HG02678 (cell line): ENCODE measurements at regions not wholly inside any gene's neighbourhood (a gene's known extent, or its start where the extent isn't known, plus 50 kb on each side); places are given as distances from the start of the nearest gene placed in this dataset.
"Not testable (repeated sequence)": the region's sequence is repeated elsewhere in the genome, so short reads cannot be mapped to it uniquely, and the experiment has no call there.

Source experiments
- ATAC-seq: cut with Tn5 transposase; IDR thresholded peaks from one replicate; pipeline ENCODE4 v1.9.1; 2021; ENCODE audit warnings: mild to moderate bottlenecking, moderate library complexity; ENCODE audit not compliant: unreplicated experiment

DNA sequence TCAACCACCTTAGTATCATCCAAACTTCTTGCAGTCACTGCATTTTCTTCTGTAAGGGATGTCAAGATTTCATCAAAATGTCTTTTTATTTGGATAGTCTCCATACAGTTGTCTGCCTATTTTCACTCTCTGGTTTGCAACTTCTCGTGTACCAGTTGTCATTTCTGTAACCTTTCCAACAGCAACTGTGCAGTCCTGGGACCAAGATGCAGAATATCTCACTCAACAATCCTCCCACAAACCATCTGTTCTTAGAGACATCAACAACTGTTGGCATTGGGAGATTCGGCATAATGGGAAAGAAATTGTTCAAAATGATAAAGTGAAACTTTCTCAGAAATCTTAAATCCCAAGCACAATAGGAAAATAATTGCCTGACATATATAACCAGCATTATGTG, 933.6 kb upstream of the SLC39A10 start:
- ATAC-seq, result no peak

GRCh38 chr2:194721227-194721626, 935.8 kb upstream of the SLC39A10 start:
- no peak for ATAC-seq

DNA sequence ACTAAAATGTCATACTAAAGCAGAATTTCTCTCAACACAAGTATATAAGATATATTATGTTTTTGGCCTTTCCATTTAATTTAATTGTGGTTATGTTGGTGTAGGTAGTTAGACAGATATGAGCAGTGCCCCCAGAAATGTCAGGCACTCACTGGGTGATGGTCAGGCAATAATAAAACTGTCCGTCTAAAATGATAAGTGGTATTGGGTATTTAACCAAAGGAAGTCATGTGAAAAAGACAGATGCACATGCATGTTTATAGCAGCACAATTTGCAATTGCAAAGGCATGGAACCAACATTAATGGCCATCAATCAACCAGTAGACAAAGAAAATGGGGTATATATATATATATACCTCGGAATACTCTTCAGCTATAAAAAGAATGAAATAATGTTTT, 936.6 kb upstream of the SLC39A10 start:
- no peak for ATAC-seq

DNA sequence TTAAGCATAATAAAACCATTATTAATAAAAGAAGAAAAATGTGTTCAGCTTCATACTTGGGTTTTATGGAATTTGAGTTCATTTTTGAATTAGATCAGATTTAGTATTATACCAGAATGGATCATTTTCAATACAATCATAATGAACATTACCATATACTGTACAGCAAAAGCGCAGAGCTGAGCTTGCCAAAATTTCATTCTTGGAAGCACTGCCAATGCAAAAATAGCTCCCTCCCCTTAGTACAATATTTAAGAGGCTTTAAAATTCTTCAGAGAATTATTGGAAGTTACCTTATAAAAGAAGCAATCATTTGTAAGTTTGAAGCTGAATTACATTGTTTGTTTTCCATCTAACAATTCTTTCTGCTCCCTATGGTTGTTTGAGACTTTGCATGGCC, 938.1 kb upstream of the SLC39A10 start:
- ATAC-seq, result no peak

- ATAC-seq, result no peak
Observed at GRCh38 chr2:194714541-194714940, 942.5 kb upstream of the SLC39A10 start.

DNA sequence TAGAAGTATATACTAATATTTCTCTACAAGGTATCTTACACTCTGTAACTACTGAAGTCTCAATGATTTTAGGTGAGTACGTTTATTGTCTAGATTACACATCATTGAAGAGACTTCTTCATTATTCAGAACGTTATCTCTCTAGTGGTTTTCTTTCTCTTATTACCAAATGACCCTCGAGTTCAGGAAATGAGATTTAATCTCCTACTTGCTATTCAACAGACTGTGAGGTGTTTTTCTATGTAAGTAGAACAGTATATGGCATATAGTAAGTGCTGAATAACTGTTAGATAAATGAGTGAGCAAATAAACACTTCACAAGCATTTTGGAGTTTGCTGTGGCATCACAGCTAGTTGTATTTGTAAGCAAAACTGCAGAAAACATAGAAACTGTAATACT, 947.2 kb upstream of the SLC39A10 start:
- ATAC-seq, result no peak

DNA sequence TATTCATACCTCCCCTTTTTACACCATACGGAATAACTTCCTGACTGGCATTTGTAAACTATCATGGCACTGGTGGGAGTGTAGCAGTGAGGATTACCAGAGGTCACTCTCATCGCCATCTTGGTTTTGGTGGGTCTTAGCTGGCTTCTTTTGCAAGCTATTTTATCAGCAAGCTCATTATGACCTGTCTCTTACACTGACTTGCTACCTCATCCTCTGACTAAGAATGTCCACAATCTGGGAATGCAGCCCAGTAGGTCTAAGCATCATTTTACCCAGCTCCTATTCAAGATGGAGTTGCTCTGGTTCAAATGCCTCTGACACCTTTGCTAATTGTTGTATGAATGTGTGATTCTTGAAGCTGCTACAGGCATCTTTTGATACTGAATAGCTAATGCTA, 950.8 kb upstream of the SLC39A10 start:
- ATAC-seq, result no peak

GRCh38 chr2:194705398-194705797, 951.6 kb upstream of the SLC39A10 start:
- ATAC-seq, result no peak

DNA sequence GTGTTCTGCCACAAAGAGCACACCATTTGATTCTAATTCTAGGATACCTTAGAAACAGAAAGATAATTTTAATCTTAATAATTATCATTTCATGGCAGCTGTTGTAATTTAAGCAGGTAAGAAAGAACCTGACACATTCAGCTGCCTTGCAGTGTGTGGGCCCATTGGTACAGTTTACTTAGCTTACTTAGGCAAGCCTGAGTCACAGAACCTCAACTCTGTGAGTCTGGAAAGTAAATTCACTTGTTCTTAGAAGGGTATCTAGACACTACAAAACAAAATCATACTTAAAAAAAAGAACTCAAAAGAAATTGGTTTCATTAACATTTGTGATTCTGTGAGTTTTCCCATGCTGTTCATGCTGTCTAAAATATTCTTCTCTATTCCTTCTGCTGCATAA, 956.3 kb upstream of the SLC39A10 start:
- ATAC-seq, result no peak

- ATAC-seq, result no peak
Observed at GRCh38 chr2:194700116-194700515, 956.9 kb upstream of the SLC39A10 start.

DNA sequence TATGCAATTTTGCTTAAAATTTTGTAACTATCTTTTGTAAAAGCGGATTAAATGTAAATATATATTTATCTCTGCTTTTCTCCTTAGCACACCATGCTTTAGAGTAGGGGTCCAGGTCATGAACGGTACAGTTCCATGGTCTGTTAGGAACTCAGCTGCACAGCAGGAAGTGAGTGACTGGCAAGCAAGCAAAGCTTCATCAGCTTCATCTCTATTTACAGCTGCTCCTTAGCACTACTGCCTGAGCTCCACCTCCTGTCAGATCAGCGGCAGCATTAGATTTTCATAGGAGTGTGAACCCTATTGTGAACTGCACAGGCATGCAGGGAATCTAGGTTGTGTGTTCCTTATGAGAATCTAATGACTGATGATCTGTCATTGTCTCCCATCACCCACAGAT, 959.0 kb upstream of the SLC39A10 start:
- ATAC-seq, result no peak

- ATAC-seq, result no peak
Observed at GRCh38 chr2:194697439-194697838, 959.6 kb upstream of the SLC39A10 start.

GRCh38 chr2:194696690-194697089, 960.3 kb upstream of the SLC39A10 start:
- no peak for ATAC-seq

- no peak for ATAC-seq
Observed at GRCh38 chr2:194686569-194686968, 970.5 kb upstream of the SLC39A10 start.

- no peak for ATAC-seq
Observed at GRCh38 chr2:194674043-194674442, 983.0 kb upstream of the SLC39A10 start.

- ATAC-seq, result no peak
Observed at GRCh38 chr2:194672994-194673393, 984.0 kb upstream of the SLC39A10 start.

GRCh38 chr2:194661431-194661830, 995.6 kb upstream of the SLC39A10 start:
- ATAC-seq, result no peak

DNA sequence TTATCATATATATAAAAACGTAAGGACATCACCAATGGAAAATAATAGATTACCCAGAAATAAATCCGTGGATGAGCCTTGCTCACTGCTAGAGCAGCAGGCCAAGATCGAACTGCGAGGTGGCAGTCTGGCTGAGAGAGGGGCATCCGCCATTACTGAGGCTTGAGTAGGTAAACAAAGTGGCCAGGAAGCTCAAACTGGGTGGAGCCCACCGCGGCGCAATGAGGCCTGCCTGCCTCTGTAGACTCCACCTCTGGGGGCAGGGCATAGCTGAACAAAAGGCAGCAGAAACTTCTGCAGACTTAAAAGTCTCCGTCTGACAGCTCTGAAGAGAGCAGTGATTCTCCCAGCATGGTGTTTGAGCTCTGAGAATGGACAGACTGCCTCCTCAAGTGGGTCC, 1018.0 kb upstream of the SLC39A10 start:
- not testable (repeated sequence) for ATAC-seq

- ATAC-seq, result no peak
Observed at GRCh38 chr2:194621945-194622344, 1035.1 kb upstream of the SLC39A10 start.

DNA sequence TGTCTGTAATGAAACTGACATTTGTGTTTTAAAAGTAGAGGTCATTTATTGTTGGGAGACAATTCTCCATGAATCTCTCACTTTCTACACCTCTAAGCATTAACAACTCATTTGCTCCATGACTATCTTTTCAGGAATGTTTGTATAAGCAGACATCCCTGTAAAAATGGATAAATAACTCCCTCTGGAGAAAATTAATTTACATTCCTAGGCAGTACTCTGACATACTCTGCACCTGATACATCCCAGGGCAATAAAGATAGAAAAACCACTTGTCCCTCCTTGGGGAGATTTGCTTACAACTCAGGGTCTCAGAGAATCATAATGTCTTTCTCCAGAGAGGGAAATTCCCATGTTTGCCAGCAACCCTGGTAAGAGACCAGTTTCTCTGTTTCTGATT, 1037.7 kb upstream of the SLC39A10 start:
- ATAC-seq, result no peak

GRCh38 chr2:194618432-194618831, 1038.6 kb upstream of the SLC39A10 start:
- no peak for ATAC-seq

DNA sequence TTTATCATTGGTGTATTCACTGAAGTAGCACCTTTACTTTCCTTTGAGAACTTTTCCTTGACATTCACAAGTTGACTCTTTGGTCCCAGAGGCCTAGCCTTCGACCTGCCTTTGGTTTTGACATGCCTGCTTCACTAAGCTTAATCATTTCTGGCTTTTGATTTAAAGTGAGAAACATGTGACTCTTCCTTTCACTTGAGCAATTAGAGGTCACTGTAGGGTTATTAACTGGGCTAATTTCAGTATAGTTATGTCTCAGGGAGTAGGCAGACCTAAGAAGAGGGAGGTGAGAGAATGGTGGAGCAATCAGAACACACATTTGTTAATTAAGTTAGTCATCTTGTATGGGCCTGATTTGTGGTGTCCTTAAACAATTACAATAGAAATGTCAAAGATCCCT, 1040.7 kb upstream of the SLC39A10 start:
- peak; percentile 77 for ATAC-seq

- no peak for ATAC-seq
Observed at GRCh38 chr2:194610297-194610696, 1046.7 kb upstream of the SLC39A10 start.

DNA sequence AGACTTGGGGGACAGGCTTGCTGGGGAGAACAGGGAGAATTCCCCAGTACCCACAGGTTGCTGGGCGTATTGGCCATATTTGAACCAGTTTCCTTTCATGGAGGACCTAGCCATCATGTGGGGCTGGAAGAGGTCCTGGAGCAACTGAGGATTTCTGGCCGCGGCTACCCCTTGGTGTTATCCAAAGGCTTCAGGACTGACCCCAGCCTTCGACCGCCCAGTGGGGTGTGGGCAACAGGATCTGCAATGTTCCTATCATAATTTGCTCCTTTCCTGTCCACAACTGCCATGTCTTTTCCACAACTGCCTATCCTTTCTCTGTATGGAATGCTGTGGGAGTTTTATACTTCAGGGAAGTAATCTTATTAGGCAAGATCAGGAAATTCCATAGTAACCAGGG, 1053.6 kb upstream of the SLC39A10 start:
- no peak for ATAC-seq
